GM04503 (cell line): ENCODE measurements at regions not wholly inside any gene's neighbourhood (a gene's known extent, or its start where the extent isn't known, plus 50 kb on each side); places are given as distances from the start of the nearest gene placed in this dataset.
A peak's percentile ranks its signal among the peaks of the same experiment; 100 is the strongest.

Source experiments
- DNase-seq: peaks from one replicate; pipeline ENCODE4 v3.0.0-alpha.2; 2012; ENCODE audit warnings: low read depth

- peak; percentile 48 for DNase-seq
Observed at GRCh38 chr12:58530742-58531062, 389.6 kb downstream of the LRIG3 start.

- no peak for DNase-seq
Observed at GRCh38 chr12:58532855-58533608, 387.3 kb downstream of the LRIG3 start.

- no peak for DNase-seq
Observed at GRCh38 chr12:58533652-58534051, 386.7 kb downstream of the LRIG3 start.

- DNase-seq = no peak
Observed at GRCh38 chr12:58537278-58537677, 383.0 kb downstream of the LRIG3 start.

GRCh38 chr12:58539295-58539694, 381.0 kb downstream of the LRIG3 start:
- DNase-seq = no peak

GRCh38 chr12:58540480-58541299, 379.6 kb downstream of the LRIG3 start:
- peak; percentile 50 for DNase-seq

GRCh38 chr12:58541300-58541690, 379.0 kb downstream of the LRIG3 start:
- DNase-seq = no peak

- DNase-seq = no peak
Observed at GRCh38 chr12:58544281-58544680, 376.0 kb downstream of the LRIG3 start.

- no peak for DNase-seq
Observed at GRCh38 chr12:58547217-58547616, 373.1 kb downstream of the LRIG3 start.

- no peak for DNase-seq
Observed at GRCh38 chr12:58548801-58549200, 371.5 kb downstream of the LRIG3 start.

- no peak for DNase-seq
Observed at GRCh38 chr12:58554522-58555157, 365.7 kb downstream of the LRIG3 start.

- peak; percentile 54 for DNase-seq
Observed at GRCh38 chr12:58557171-58557570, 363.1 kb downstream of the LRIG3 start.

GRCh38 chr12:58557661-58558060, 362.6 kb downstream of the LRIG3 start:
- no peak for DNase-seq

- no peak for DNase-seq
Observed at GRCh38 chr12:58563621-58564020, 356.7 kb downstream of the LRIG3 start.

GRCh38 chr12:58564721-58565120, 355.6 kb downstream of the LRIG3 start:
- no peak for DNase-seq

GRCh38 chr12:58566599-58566998, 353.7 kb downstream of the LRIG3 start:
- DNase-seq = peak; percentile 83

GRCh38 chr12:58567189-58567588, 353.1 kb downstream of the LRIG3 start:
- DNase-seq = no peak

- DNase-seq = no peak
Observed at GRCh38 chr12:58570411-58570810, 349.9 kb downstream of the LRIG3 start.

- DNase-seq = peak; percentile 52
Observed at GRCh38 chr12:58575256-58575655, 345.0 kb downstream of the LRIG3 start.

GRCh38 chr12:58576081-58576480, 344.2 kb downstream of the LRIG3 start:
- DNase-seq = no peak

GRCh38 chr12:58576916-58577315, 343.4 kb downstream of the LRIG3 start:
- no peak for DNase-seq

- DNase-seq = no peak
Observed at GRCh38 chr12:58580095-58580494, 340.2 kb downstream of the LRIG3 start.

- peak; percentile 65 for DNase-seq
Observed at GRCh38 chr12:58583529-58583928, 336.8 kb downstream of the LRIG3 start.
